Uterus (tissue), 3 donors: ENCODE measurements at regions not wholly inside any gene's neighbourhood (a gene's known extent, or its start where the extent isn't known, plus 50 kb on each side); places are given as distances from the start of the nearest gene placed in this dataset.
"Not testable (repeated sequence)": the region's sequence is repeated elsewhere in the genome, so short reads cannot be mapped to it uniquely, and the experiment has no call there.

Source experiments
- DNase-seq, 2 donors: peaks; one replicate each; pipeline ENCODE4 v3.0.0-alpha.2; 2019 to 2020
- H3K27ac ChIP-seq, 2 donors: fragments of 200-600 bp; sonication (generic); 1 replicate in 1 of 2; 2 replicates in 1 of 2; pipeline ENCODE4 v1.5.1; 2016 to 2018
- H3K27me3 ChIP-seq, 2 donors: fragments of 200-600 bp; sonication (generic); one replicate each; pipeline ENCODE4 v1.5.1; 2018 to 2019; ENCODE audit warnings: control low read depth in 1 of 2
- H3K36me3 ChIP-seq, 2 donors: fragments of 200-600 bp; sonication (generic); one replicate each; pipeline ENCODE4 v1.5.1; 2019; ENCODE audit warnings: control low read depth in 1 of 2
- H3K4me1 ChIP-seq, 2 donors: fragments of 200-600 bp; sonication (generic); one replicate each; pipeline ENCODE4 v1.5.1; 2018 to 2019; ENCODE audit warnings: control low read depth in 1 of 2
- H3K4me3 ChIP-seq, 2 donors: fragments of 200-600 bp; sonication (generic); 1 replicate in 1 of 2; 2 replicates in 1 of 2; pipeline ENCODE4 v1.5.1; 2018 to 2019; ENCODE audit warnings: mild to moderate bottlenecking in 1 of 2
- H3K9me3 ChIP-seq, 2 donors: fragments of 200-600 bp; sonication (generic); one replicate each; pipeline ENCODE4 v1.5.1; 2019; ENCODE audit warnings: control low read depth in 1 of 2
- POLR2A ChIP-seq, 2 donors: fragments of 450-650 bp; IDR thresholded peaks; one replicate each; pipeline ENCODE4 v1.6.1; 2016; ENCODE audit warnings: antibody characterized with exemption in 2 of 2, mild to moderate bottlenecking in 1 of 2, moderate library complexity in 1 of 2
- intact Hi-C: fragments of 100-400 bp; cut with DNase I; formaldehyde crosslinking; loops from one replicate; pipeline ENCODE4 v1.15.1; 2023; ENCODE audit warnings: low total_unique reads
- TF ChIP-seq, protein P1 (sequence below), 4 experiments: fragments of 200-600 bp in 2 of 4; fragments of 450-650 bp in 2 of 4; sonication (generic) in 2 of 4; IDR thresholded peaks; one replicate each; pipeline ENCODE4 v1.5.1; 2016 to 2019; ENCODE audit warnings: antibody characterized with exemption in 4 of 4, mild to moderate bottlenecking in 2 of 4, moderate library complexity in 1 of 4
- donor health status: DM: yes; HTN: yes; CAD: no.

DNA sequence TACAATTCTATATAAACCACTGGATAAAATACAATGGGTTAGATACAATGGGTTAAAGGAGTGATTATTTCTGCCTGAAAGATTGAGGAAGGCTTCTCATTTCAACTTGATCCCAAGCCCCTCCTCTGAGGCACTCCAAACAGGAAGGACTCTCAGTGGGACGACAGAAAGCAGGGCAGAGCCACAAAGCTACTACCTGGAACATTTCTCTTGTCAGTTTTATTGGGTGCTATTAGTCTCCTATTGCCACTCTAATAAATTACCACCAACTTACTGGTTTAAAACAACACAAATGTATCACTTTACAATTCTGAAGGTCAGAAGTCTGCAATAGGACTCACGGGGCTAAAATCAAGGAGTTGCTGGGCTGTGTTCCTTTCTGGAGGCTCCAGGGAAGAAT, 146.7 kb downstream of the MREG start:
- no peaks in the 10 kb centered on the region for H3K27me3 ChIP-seq
- DNase-seq, result no peak
- no peak for TF ChIP-seq POLR2A (IDR thresholded peaks at IDR 0.05)
- TF ChIP-seq, protein P1, sequence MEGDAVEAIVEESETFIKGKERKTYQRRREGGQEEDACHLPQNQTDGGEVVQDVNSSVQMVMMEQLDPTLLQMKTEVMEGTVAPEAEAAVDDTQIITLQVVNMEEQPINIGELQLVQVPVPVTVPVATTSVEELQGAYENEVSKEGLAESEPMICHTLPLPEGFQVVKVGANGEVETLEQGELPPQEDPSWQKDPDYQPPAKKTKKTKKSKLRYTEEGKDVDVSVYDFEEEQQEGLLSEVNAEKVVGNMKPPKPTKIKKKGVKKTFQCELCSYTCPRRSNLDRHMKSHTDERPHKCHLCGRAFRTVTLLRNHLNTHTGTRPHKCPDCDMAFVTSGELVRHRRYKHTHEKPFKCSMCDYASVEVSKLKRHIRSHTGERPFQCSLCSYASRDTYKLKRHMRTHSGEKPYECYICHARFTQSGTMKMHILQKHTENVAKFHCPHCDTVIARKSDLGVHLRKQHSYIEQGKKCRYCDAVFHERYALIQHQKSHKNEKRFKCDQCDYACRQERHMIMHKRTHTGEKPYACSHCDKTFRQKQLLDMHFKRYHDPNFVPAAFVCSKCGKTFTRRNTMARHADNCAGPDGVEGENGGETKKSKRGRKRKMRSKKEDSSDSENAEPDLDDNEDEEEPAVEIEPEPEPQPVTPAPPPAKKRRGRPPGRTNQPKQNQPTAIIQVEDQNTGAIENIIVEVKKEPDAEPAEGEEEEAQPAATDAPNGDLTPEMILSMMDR (IDR thresholded peaks at IDR 0.05), result no peak
- no peaks in the 10 kb centered on the region for H3K4me1 ChIP-seq
- H3K4me3 ChIP-seq, result no peak overlapping the region
- no peaks in the 10 kb centered on the region for H3K9me3 ChIP-seq
- intact Hi-C loops, result no loop called here
- no peaks in the 10 kb centered on the region for H3K36me3 ChIP-seq
- no peak overlapping the region for H3K27ac ChIP-seq

DNA sequence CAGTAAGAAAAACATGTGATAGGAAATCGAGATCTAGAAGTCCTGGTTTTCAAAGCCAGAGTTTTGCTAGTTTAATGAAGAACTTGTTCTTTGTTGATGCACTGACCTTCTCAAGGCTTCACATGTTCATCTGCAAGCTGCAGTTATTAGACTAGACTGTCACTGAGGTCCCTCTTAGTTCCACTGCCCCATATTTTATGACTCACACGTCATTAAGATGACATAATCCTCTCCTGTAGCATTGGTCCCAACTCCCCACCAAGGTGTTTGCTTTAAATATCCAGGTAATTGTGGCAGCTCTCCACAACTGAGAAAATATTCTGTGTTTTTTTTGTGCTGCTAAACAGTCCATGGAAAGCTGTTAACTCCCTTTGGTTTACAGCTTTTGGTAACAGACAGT, 149.7 kb downstream of the MREG start:
- TF ChIP-seq, protein P1 (IDR thresholded peaks at IDR 0.05), result no peak
- TF ChIP-seq POLR2A (IDR thresholded peaks at IDR 0.05), result no peak
- Histone ChIP-seq H3K4me1 (no peaks in the 10 kb centered on the region), H3K27ac (no peak overlapping the region), H3K4me3 (no peak overlapping the region), H3K27me3 (no peaks in the 10 kb centered on the region), H3K36me3 (no peaks in the 10 kb centered on the region), H3K9me3 (no peaks in the 10 kb centered on the region)
- intact Hi-C loops, result no loop called here
- DNase-seq, result no peak

DNA sequence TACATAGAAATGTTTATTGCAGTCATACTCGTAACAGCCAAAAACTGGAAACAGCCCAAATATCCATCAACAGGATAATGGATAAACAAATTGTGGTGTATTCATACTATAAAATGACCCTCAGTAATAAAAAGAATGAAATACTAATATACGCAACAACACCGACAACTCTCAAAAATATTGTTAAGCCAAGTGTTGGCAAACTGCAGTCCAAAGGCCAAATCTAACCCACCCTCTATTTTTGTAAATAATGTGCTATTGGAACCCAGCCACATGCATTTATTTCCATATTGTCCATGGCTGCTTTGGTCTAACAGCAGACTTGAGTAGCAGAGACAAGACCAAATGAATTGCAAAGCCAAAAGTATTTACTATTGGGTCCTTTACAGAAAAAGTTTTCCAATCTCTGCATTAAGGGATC, 151.0 kb downstream of the MREG start:
- Histone ChIP-seq H3K27ac (no peak overlapping the region), H3K9me3 (no peaks in the 10 kb centered on the region), H3K36me3 (no peaks in the 10 kb centered on the region), H3K4me1 (no peaks in the 10 kb centered on the region), H3K4me3 (no peak overlapping the region), H3K27me3 (no peaks in the 10 kb centered on the region)
- intact Hi-C loops, result no loop called here
- TF ChIP-seq, protein P1 (IDR thresholded peaks at IDR 0.05), result no peak
- no peak for TF ChIP-seq POLR2A (IDR thresholded peaks at IDR 0.05)
- no peak for DNase-seq

DNA sequence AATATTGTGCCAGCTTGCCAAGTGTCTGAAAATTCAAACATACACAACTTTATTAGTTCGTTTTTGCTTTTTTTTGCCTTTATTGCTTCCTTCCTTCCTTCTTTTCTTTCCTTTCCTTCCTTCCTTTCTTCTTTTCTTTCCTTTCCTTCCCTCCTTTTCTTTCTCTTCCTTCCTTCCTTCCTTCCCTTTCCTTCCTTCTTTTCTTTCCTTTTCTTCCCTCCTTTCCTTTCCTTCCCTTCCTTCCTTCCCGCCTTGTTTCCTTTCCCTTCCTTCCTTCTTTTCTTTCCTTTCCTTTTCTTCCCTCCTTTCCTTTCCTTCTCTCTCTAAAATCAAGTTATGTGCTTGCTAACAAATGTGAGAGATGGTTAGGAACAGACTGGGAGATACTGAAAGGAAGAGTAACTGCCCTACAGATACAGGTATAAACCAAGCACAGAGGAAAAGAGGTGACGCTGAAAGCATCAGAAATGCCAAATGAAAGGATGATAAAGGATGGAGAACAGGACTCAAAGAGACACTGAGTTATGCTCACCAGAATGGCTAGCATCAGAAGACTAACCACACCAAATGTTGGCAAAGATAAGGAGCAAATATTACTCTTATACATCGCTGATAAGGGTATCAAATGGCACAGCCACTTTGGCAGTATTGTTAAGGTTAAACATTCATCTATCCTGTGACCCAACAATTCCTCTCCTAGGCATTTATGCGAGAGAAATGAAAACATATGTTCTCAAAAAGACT, 151.6 kb downstream of the MREG start:
- no peaks in the 10 kb centered on the region for H3K4me1 ChIP-seq
- H3K27me3 ChIP-seq, result no peaks in the 10 kb centered on the region
- no peak overlapping the region for H3K27ac ChIP-seq
- TF ChIP-seq POLR2A (IDR thresholded peaks at IDR 0.05), result no peak
- TF ChIP-seq, protein P1 (IDR thresholded peaks at IDR 0.05), result no peak
- no peak for DNase-seq
- H3K4me3 ChIP-seq, result no peak overlapping the region
- intact Hi-C loops, result no loop called here
- H3K9me3 ChIP-seq, result no peaks in the 10 kb centered on the region
- no peaks in the 10 kb centered on the region for H3K36me3 ChIP-seq

DNA sequence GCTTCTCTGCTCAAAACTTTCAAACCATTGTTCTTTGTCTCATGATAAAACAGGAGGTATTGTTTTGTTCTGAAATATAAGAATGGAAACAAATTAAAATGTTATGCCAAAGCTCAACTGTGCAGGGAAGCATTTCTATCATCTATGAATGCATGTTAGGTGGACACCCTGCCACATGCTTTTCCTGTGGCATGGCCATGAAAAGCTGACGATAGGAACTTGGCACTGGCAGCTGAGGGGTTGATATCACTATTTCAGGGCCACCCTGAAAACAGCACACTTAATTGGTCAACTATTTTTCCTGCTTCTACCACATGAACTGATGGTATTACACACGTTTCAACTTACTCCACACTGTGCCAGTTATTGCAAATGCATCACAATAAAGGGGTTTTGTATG, 157.3 kb downstream of the MREG start:
- no peak for TF ChIP-seq POLR2A (IDR thresholded peaks at IDR 0.05)
- TF ChIP-seq, protein P1 (IDR thresholded peaks at IDR 0.05), result no peak
- DNase-seq, result no peak
- Histone ChIP-seq H3K27me3 (no peaks in the 10 kb centered on the region), H3K9me3 (no peaks in the 10 kb centered on the region), H3K4me1 (no peaks in the 10 kb centered on the region), H3K36me3 (no peaks in the 10 kb centered on the region), H3K4me3 (no peak overlapping the region), H3K27ac (no peak overlapping the region)
- intact Hi-C loops, result no loop called here

DNA sequence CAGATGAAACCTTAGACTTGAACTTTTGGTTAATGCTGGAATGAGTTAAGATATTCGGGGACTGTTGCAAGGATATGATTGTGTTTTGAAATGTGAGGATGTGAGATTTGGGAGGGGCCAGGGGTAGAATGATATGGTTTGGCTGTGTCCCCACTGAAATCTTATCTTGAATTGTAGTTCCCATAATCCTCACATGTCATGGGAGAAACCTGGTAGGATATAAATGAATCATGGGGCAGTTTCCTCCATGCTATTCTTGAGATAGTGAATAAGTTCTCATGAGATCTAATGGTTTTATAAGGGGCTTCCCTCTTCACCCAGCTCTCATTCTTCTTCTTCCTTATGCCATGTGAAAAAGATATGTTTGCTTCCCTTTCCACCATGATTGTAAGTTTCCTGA, 158.0 kb downstream of the MREG start:
- not testable (repeated sequence) for H3K27ac ChIP-seq

More for the DNA sequence above, 158.0 kb downstream of the MREG start:
- DNase-seq, intact Hi-C loops, H3K9me3 ChIP-seq, H3K27me3 ChIP-seq, H3K4me3 ChIP-seq, H3K36me3 ChIP-seq, H3K4me1 ChIP-seq: not testable (repeated sequence)
